ENCODE measurements at regions not wholly inside any gene's neighbourhood (a gene's known extent, or its start where the extent isn't known, plus 50 kb on each side); places are given as distances from the start of the nearest gene placed in this dataset.

GRCh38 chr16:60558936-60559335, 1477.3 kb downstream of the CDH8 start:
- no peak for TF ChIP-seq POLR2AphosphoS5 (IDR thresholded peaks at IDR 0.05; ENCODE audit: low read depth, low read length)
- TF ChIP-seq REST (IDR thresholded peaks at IDR 0.05; ENCODE audit: insufficient read depth in 1 of 2, low read depth in 2 of 2, low read length in 2 of 2) = no peak
- no peak for TF ChIP-seq TAF1 (IDR thresholded peaks at IDR 0.05; ENCODE audit: borderline replicate concordance, insufficient read depth, low read length)
- no peak for TF ChIP-seq SIN3A (IDR thresholded peaks at IDR 0.05; ENCODE audit: borderline replicate concordance, insufficient read depth, low read length)
- no peak for TF ChIP-seq FOXP2 (optimal IDR thresholded peaks at IDR 0.05; ENCODE audit: borderline replicate concordance, extremely low read depth, extremely low read length, insufficient read depth)

Measured in PFSK-1 (cell line).